Left lobe of liver (tissue), 2 donors: ENCODE measurements at regions not wholly inside any gene's neighbourhood (a gene's known extent, or its start where the extent isn't known, plus 50 kb on each side); places are given as distances from the start of the nearest gene placed in this dataset.
A peak's percentile ranks its signal among the peaks of the same experiment; 100 is the strongest.

Source experiments
- ATAC-seq: fragments of 200-7000 bp; cut with Tn5 transposase; one replicate; pipeline ENCODE4 v1.9.1; 2020; ENCODE audit warnings: mild to moderate bottlenecking, moderate library complexity
- DNase-seq: peaks from one replicate; pipeline ENCODE4 v3.0.0-alpha.2; 2020; ENCODE audit warnings: low spot score
- donor health status: DM: no; HTN: no; CAD: no; lungs with moderate emphysema.
- donor health status: DM: no; HTN: yes; CAD: no.

DNA sequence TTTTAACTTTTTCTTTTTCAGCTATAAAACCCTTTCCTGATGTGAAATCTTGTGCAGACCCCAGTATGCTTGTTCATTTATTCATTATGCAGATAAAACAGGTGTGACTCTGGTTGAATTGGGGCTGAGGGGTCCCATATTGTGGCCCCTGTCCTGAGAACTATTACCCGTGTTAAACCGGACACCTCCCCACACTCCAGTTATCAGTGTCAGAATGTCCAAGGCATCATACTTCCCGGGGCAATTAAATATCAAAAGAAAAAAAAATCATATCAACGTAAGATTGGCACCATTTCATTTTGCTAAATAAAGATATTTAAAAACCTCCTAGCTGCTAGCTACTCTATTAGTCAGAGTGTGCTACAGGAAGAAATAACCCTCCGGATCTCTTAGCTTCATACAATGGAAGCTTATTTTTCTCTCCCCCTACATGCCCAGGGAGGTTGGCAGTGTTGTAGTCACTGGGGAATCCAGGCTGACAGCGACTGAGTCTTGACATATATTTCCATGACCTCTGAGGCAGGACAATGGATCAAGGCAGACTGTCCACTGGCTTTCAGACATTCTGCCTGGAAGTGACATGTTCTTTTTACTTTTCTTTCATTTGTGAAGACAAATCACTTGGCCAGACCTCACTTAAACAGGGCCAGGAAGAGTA is 170.0 kb downstream of the SEC61B start:
- DNase-seq (no peak), ATAC-seq (no peak)

DNA sequence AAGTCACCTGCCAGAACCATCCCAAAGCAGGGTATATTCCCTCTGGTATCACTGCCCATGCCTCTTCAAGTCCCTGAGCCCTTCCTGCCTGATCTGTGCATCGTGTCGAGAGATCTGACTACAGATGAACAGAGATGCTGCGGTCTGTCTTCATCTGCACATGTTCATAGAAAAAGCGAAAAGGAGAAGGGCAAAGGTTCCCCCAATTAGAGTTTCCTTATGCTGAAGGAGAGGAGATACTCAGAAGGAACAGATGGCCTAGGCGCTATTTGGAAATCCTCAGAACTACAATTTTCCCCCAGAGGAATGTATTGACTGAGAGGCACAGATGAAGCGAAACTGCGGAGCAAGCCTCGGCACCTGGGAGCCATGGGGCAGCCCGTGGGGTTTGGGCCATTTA is 170.9 kb downstream of the SEC61B start:
- ATAC-seq (no peak), DNase-seq (no peak)

DNA sequence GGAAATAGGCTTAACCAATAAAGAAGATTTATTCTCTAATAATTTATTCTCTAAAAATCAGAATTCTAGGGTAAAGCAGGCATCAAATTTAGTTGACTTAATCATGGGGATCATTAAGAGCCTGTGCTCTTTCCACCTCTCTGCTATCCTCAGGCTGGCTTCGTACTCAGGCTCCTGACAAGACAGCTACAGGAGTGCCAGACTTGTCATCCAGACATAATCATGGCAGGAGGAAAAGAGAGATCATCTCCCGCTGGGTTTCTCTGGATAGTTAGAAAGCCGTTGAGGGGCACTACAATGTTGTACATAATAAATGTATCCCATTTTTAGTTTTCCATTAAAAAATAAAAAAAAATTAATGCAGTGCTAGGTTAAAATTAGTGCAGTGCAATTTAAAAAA is 171.9 kb downstream of the SEC61B start:
- DNase-seq (no peak), ATAC-seq (no peak)

DNA sequence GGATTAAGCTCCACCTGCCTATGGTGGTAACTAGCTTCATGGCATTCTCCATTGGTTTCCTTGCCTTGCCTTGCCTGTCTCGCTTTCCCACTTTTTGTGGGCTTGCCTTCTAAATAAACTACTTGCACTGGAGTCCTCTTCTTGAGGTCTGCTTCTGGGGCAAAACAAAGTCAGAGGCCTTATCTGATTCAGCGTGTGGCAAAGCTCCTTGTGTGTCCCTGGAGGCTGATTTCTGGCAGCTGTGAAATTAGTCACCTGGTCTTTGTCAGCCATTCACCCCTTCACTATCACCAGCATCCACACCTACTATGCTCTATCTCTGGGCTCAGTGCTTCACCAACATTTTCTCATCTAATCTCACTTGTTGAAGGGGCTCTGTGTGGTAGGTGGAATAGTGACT is 176.2 kb downstream of the SEC61B start:
- ATAC-seq (no peak), DNase-seq (no peak)

DNA sequence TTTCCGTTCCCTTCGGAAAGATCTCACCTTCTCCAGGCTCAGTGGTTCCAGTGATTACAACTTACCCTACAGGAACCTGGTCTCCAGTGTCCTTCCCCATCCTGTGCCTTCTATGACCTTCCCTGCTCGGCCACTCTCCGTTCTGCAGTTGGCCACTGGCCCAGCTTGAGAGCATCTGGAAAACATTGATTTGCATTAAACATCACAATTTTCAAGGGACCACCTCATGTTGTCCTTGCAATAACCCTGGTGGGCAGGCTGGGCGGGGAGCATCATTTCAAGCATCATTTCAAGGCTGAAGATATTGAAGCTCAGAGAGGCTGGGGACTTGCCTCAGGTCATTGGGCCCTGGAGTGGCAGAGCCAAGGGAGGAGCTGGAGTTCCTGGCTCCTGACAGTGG is 177.4 kb downstream of the SEC61B start:
- ATAC-seq: no peak
- DNase-seq: no peak

DNA sequence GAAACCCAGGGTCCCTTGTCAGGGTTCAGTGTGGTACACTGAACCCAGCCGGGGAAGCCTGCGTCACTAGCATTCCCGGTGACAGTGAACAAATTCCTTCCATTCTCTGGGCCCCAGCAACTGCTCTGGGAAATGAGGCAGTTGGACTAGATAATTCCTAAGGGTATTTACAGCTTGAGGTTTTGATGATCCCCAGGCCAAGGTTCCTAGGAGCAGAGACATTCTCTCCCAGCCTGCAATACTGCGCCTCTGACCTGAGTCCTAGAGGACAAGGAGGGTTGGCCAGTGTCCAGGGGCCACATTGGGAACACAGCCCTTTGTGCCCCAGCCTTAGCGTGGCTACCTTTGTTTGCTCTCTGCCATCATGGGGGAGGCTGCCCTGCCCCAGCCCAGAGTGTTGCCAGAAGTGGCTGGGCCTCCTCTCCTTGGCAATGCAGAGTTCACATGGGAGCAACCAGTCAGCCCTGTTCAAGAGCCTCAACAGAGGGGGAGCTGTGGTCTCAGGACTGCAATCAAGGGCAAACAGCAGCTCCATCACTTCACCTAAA is 178.2 kb downstream of the SEC61B start:
- no peak for DNase-seq

DNA sequence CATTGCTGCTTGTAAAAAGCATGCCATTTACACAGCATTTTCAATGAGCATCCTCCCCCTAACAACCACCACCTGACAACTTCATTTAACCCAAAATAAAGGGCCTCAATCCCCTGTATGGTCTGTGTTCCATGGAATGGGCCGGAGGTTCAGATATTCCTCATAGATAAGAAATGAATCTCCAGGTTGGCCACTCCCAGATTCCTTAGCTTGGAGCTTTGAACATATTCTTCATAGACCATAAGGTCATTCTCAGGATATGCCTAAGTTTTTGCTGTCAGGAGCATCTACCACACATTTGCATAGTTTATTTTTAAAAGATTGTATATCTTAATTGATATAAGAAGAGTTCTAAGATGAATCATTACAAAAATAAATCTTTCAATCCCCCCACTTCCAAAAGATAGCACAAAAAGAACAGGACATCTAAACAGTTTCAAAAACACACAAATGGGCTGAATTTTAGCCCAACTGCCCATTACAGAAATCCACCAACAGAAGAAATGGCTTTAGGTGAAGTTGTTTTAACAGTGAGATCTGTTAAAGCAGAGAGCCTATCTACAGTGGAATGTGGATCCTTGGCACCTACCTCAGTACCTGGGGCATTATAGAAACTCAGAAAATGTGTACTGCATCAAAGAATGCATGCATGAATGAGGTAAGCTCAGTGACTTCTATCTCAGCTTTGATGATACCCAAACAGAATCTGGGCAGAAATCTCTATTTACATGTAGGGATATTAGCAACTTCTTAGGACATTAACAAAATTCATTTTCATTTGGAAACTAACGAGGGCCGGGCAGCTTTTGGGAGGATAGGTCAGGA is 179.8 kb downstream of the SEC61B start:
- DNase-seq (no peak), ATAC-seq (no peak)

More for the DNA sequence above, 178.2 kb downstream of the SEC61B start:
- peak; percentile 26 for ATAC-seq

DNA sequence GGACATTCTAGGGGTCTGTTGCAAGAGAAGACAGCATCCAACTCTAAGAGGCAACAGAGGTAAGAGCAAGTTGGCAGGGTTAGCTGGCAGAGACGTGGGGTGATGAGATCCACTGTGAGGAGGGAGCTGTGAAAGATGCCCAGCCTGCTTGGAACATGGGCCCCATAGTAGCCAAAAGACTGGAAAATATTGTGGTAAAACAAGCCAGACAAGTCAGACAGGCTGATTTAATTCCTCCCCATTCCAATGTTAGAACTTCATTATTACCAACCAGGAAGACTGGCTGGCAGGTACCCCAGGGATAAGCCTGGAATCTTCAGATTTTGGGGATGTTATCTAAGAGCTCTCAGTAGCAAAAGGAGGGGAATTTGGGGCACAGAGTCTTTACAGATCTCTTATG is 181.3 kb downstream of the SEC61B start:
- ATAC-seq: no peak
- no peak for DNase-seq

DNA sequence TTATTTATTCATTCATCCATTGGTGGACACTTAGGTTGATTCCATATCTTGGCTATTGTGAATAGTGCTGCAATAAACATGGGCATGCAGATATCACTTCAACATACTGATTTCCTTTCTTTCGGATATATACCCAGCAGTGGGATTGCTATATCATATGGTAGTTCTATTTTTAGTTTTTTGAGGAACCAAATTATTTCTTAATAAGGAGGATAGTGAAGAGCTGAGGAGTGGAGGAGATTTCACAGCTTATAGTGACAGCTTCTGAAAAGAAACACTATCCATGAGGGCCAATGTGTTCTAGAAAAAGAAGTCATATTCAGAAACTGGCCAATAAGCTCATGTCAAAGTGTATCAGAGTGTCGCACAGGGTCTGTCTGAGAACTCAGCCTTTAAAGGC is 183.3 kb downstream of the SEC61B start:
- no peak for ATAC-seq
- DNase-seq: no peak

DNA sequence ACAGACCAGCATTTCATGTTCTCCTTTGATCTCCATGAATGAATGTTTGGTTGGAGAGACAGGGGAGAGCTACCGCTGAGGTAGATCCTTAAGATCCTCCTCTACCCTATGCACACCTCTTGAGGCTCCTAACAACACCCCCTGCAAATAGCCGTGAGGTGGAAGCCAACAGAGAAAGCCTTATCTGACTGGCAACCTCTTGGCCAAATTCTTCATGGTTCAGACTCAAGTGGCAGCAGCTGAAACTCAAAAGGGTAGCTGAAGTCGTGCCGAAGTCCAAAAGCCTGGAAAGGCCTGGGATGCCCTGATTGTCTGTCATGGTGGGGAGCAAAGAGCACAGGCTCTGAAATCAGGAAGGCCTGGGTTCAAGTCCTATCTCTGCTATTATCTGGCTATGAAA is 184.9 kb downstream of the SEC61B start:
- no peak for DNase-seq
- no peak for ATAC-seq

DNA sequence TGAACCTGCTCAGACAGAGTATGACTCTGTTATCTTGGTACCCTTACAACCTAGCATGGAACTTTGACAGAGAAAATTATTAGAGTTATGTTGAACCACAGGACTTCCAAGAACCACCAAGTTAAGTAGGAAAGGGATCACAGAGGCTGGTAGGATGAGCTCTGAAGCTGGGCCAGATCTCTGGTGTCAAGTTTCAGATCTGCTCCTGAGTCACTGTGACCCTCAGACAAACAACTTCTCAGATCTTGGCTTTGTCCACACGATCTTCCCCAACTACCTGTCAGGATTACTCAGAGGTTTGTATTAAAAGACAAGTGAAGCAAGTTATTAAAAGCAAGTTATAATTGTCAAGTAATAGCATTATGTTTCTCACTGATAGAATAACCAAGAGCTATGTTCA is 189.0 kb downstream of the SEC61B start:
- ATAC-seq: no peak
- no peak for DNase-seq

DNA sequence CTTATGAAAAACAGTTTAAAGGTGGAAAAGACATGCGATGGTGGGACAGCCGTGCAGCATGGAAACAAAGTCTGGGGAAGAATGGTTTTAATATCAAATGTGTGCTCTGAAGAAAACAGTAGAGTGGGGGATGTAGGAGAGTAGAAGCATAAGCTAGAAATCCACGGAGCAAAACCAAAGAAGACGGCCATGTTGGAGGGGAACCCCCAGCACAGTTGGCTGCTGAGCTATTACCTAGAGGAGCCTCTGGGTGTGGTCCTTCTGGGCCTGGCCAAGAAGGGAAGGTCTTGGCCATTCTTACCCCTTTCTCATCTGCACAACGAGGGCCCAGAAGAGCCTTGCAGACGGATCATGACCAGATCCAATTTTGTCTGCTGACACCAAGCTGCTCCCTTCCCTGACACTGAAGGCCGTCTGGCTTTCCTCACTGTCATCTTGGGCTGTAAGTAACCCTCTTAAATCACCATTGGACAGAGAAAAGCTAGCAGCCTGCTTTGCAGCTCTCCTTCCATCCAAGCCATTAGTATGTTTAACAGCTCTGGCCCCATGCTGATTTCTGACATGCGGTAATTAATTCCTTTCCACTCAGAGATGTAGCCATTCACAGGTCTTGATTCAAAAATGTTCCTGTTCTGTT is 189.5 kb downstream of the SEC61B start:
- ATAC-seq: no peak
- no peak for DNase-seq

DNA sequence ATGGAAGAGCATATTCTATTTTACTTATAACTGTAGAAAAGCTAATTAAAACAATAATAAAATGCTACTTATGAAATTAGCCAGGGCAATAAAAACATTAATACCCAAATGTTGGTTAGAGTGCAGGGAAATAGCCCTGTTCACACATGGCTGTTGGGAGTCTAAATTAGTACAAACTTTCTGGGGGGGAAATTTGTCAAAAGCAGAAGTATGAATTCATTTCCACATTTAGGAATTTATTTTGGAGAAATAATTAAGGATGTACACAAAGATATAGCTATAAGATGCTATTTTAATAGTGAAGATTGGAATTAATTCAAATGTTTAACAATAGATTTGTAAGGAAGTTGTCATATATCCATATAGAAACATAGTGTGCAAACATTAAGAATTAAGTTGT is 190.5 kb downstream of the SEC61B start:
- DNase-seq (no peak), ATAC-seq (no peak)

DNA sequence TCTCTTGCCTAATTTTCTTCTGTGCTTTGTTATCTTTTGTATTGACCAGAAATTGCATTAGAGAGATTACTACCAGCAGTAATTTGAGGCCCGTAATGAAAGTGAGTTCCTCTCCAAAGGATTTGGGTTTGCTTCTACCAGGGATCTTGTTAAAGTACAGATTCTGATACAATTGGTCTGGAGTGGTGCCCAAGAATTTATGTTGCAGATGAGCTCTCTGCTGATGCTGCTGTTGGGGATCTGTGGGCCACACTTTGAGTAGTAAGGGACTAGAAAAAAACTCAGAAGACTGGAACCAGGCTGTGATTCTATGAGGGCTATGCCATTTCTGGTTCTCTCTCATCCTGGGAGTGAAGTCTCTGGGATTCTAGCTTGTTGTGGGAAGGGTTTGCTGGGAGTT is 192.2 kb downstream of the SEC61B start:
- DNase-seq (no peak), ATAC-seq (no peak)

DNA sequence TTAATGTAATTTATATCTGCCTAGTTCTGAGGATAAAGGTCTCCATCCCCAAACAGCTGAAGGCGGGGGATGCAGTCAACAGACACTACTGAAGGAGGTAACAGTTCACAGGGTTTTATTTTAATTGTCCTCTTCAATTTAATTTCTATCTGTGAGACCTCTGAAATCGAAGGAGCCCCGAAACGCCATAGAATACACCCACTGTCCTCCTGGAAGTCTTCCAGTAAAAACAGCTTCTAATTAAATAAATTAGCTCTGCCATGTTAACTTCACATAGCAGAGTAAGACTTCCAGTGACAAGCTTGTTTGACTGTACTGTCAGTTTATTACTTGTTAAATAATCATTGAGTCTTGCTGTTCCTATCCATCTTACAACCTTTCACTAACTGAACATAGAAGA is 193.5 kb downstream of the SEC61B start:
- no peak for DNase-seq
- no peak for ATAC-seq

DNA sequence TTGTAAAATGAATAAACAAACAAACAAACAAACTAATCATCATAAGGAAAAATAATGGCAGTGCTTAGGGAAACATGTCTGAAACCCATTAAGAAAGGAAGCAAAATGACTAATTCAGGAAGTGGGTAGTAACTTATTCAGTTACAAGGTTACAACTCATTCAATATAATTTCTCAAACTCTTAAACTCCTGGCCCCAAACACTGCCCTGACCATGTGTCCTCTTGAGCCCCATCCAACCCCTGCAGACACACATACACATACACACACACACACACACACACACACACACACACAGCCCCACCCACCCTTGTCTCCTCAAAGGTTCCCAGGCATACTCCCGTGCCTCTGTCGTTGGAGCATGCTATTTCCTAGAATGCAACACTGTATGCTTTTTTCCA is 193.9 kb downstream of the SEC61B start:
- DNase-seq (no peak), ATAC-seq (no peak)

DNA sequence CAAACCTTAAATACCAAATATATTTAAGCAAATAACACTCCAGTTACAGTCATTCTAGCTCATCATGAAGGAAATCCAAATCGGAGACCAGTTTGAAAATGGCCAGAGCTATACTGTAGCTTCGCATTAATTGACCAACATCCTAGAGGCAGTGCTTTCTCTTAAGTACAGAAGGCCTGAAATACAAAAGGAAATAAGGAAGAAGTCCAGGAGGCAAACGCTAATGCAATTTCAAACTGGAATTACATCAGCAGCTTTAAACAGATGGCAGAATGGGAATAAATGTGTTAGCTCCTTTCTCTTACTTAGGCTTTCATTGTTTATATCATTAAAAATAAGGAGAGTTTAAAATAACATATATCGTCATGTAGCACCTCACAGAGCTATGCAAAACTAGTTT is 197.0 kb downstream of the SEC61B start:
- ATAC-seq: no peak

DNA sequence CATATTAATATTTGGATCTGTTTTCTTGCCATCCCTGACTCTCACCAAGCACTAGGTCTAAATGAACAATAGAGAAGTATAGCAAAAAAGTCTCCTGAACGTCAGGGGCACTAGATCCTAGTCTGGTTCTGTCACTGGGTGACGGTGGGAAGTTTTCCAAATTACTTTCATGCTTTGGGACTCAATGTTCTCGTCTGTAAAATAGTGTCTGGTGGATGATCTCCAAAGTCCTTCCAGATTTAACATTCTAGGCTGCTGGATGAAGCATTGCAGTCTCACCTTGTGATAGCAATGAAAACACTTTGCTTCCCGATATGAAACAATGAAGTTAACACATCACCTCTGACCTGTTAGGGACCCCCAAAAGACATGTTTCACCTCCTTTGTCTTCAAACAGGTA is 199.3 kb downstream of the SEC61B start:
- ATAC-seq (no peak), DNase-seq (no peak)

More for the DNA sequence above, 197.0 kb downstream of the SEC61B start:
- no peak for DNase-seq

DNA sequence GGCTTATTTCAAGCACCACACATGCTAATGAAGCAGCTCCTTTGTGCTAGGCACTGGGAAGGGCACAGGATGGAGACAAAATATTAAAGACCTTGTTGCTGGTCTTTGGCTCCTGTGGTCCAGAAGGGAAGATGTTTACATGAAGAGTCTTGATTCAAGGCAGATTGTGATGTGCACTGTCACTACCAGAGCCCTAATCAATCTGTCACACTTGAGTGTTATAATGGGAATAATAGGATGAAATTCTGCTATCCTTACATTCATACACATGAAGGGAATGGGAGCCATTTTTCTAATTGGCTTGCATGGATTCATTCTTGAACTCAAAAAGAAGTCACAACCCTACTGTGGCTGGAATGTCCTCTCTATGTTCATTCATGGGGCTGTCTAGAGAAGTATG is 203.0 kb downstream of the SEC61B start:
- DNase-seq (no peak), ATAC-seq (no peak)

DNA sequence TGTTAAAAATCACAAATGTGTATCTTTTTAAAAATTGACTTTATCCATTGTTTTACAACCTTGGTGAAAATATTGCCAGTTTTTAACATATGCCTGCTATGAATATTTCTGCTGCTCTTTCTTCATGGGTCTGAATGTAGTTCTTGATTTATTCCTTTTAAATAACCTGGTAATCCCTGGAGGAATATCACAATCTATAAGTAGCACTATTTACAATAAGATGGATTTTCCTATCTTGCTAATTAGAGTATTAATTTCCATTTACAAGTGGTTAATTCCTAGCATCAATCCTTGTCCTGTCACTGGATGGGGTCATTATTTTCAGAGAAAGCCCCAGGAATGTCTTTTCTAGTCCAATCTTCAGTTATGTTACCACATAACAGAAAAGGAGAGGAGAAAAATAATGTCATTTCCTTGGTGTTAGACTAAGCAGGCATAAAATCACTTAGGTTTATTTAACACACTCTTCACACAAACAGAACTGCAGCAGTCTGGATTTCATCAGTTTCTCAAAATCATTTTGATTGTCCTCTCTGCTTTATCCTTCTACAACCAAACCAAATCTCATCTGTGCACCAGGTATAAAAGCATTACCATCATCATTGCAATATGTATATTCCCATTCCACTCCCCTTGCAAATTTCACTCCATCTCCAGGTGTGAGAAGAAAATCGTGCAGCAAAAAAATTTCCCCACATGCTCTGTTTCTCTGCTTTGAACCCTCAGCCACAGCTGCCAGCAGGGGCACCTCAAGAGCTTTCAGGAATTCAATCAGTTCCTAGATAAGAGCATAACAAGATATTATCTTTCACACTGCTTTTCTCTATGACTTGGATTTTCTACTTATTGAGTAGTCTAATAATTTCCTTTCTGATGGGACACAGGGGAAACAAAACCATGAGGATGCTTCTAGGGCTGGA is 204.1 kb downstream of the SEC61B start:
- ATAC-seq (no peak), DNase-seq (no peak)

DNA sequence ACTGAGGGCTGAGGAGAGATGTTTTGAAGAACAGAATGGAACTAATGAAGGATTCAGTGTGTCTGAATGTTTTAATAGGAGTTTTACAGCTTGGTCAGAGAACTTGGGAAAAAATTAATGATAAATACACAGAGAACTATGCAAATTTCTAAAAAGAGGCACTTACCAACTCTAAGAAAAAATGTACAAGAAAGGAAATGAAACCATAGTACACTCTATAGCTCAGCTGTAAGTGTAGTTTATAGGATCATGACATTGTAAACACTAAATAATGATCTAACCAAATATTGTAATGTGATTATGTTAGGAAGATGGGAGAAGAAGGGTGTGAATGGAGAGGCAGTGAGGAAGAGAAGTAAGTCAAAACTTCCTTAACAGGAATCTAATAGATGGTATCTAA is 205.2 kb downstream of the SEC61B start:
- no peak for DNase-seq
- no peak for ATAC-seq
